ENCODE measurements at regions not wholly inside any gene's neighbourhood (a gene's known extent, or its start where the extent isn't known, plus 50 kb on each side); places are given as distances from the start of the nearest gene placed in this dataset.

DNA sequence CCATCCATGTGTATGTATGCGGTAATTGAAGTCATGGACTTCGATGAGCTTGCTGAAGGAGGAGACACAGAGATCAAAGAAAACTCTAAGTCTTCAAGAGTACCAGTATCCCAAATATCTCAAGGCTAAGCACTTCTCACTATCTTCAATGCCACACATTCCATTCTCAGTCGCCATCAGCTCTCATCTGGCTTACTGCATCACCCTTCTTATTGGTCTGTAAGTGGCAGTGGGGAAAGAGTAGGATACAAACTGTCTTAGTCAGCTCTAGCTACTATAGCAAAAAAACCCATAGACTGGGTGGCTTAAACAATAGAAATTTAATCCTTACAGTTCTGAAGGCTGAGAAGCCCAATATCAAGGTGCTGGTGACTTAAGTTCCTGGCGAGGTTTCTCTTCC lies 218.7 kb downstream of the POSTN start:
- ATAC-seq (no peak), DNase-seq (no peak)
- intact Hi-C loops (cut with DNase I) = no loop called here

DNA sequence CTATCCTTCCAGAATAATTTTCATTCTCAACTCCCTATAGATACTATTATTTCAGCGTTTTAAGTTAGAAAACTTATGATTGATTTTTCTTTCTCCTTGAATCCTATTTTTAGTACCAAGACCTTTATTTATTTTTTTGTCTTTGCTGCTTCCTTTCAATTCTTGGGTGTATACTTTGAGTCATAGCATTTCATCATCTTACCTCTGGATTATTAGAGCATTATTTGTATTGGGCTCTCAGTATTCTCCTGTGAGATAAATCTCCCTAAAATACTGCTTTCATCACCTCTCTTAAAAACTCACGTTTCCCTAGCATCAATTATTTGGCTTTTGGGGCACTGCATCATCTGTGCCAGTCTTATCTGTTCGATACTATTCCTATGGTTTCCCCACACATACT lies 222.8 kb downstream of the POSTN start:
- no peak for ATAC-seq
- DNase-seq = no peak
- intact Hi-C loops (cut with DNase I) = no loop called here

DNA sequence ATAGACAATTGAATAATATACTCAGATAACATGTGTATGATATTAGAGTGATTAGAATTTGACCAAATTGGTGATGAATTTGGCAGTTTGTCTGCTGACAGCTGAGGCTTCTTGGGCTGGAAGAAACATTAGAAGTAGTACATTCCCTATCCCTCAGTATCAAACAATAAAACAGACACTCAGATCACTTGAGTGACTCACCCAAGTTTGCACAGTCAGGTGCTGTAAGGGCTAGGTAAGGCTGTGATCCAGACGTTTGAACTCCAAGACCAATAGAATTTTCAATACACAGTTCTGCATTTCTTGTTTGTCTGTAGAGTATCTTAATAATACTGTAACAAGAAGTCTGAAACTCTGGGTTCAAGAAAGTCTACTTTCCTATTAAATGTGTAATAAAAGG lies 223.5 kb downstream of the POSTN start:
- intact Hi-C loops (cut with DNase I) = no loop called here
- DNase-seq (no peak), ATAC-seq (no peak)

DNA sequence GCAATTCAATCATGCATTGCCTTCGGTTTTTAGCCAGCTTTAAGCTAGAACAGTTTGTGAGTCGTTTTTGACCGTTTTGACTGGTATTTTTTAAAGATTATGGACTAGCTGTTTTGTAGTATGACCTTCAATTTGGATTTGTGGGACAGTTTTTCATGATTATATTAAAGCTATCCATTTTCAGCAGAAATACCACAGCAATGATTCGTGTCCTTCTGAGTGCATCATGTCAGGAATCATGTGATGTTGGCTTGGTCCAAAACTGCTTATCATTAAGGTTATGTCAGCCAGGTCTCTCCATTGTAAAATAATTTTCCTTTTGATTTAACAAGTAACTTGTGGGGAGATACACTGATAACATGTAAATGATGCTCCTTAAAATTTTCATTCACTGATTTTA lies 229.0 kb downstream of the POSTN start:
- ATAC-seq (no peak), DNase-seq (no peak)
- intact Hi-C loops (cut with DNase I) = no loop called here

DNA sequence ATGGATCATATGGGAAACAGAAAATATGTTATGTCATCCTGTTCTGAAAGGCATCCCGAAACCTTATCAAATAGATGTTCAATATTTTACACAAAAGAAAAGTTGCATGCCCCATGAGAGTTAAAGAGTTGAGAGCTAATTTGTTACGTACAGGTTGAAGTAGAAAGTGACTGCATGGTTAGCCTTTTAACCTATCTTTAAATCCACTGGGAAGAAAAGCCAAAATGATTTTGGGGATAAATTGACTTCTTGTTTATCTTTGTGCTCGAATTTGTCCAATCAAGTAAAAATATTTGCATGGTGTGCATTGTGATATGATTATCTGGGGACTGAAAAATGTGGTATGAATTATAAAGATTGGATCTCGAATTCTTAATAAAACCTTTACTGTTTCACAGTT lies 230.1 kb downstream of the POSTN start:
- DNase-seq = no peak
- ATAC-seq = no peak
- intact Hi-C loops (cut with DNase I) = no loop called here

DNA sequence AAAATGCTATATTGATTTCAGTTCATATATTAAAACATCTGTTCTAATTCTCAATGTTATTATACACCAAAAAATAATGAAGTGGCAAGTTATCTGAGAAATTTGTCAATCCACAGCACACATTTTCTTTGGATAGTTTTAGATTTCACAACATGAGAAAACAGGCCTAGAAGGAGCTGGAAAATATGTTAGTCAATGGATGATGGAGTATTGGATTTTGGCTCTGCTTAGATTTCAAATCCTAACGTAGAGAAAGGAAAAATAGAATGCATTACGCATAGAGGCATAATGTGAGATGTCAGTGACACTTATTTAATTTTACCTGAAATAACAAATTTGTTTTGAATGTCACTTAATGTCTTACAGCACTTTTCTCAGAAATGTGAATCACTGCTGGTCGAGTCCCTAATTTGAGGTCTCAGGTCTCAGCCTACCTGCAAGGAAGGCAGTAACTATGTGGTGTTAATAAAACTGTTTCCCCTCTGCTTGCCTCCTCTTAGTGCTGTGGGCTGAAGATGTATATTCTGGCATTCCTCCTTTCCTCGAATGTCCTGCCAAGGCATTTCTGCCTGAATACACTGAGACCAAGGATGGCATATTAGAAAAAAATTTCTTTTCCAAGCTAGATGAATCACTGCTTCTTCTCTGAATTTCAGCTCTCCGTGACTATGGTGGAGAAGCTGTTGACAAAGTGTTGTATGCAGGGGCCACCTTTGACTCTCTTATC lies 232.4 kb downstream of the POSTN start:
- DNase-seq (no peak), ATAC-seq (no peak)
- intact Hi-C loops (cut with DNase I) = no loop called here

DNA sequence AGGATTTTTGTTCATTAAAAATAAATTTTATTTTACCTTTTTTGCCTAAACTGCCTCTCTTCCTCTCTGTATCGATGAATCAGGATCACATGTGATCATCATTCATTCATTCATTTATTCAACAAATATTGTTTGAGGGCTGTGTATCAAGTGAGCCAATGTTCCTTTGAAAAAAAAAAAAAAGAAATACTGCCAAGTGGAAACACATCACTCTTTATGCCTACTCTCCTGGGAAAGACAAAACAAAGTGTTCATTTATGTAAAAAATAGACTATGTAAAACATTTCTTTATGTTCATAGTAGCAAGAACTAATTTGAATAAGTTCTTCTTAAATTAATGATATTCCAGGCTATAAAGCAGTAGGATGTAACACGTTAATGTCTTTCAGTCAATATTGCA lies 233.1 kb downstream of the POSTN start:
- DNase-seq (no peak), ATAC-seq (no peak)
- intact Hi-C loops (cut with DNase I) = no loop called here

DNA sequence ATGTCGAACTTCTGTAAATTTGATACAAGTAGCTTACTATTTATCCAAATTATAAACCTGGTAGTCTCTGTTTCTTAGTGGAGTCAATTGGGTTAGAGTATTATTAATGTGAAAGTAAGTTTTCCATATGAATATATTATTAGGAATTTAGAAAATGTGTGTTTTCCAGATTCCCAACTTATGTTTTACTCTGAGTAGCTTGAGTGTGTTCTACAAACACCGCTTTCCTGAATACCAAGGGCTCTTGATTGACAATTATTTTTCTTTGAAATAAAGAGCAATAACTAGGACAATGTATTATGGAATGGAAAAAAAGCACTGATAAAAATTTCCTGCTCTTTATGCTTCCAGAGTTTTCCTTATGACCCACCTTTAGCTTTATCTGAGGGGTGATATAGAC lies 233.6 kb downstream of the POSTN start:
- no peak for DNase-seq
- intact Hi-C loops (cut with DNase I) = no loop called here
- ATAC-seq = no peak

DNA sequence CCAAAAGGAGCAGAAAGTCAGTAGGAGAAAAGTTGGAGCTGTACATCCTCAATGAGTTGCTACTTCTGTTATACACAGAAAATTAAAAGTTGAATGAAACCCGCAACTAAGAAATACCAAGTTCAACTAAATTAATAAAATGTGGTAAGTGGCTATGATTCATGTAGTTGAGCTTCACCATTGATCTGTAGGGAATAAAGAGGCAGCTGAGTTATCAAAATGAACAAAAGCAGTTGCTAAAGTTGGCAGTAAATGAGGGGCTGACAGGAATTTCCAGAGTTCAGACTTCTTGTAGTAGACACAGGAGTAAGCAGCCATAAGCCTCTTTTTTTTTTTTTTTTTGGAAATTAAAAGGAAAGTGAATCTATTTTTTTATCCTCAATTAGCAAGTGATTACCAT lies 234.6 kb downstream of the POSTN start:
- intact Hi-C loops (cut with DNase I) = no loop called here
- DNase-seq = no peak
- ATAC-seq = peak in 1 of 2 donors; percentile 75

DNA sequence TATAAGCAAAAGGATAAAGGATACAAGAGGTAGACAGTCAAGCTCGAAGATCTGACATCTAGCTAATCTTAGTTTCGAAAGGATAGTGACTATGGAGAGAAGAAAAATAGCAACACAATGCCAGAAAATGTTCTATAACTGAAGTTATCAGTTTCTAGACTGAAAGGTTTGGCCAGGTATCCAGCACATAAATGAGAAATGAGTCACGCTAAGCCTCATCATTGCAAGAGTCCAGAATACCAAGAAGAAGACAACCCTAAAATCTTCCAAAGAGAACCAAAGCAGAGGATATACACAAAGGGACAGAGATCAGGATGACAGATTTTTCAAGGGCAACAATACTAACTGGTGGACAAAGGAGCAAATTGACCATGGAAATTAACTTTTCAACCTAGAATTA lies 237.0 kb downstream of the POSTN start:
- intact Hi-C loops (cut with DNase I) = no loop called here
- ATAC-seq (peak in 1 of 2 donors; percentile 32), DNase-seq (no peak)

DNA sequence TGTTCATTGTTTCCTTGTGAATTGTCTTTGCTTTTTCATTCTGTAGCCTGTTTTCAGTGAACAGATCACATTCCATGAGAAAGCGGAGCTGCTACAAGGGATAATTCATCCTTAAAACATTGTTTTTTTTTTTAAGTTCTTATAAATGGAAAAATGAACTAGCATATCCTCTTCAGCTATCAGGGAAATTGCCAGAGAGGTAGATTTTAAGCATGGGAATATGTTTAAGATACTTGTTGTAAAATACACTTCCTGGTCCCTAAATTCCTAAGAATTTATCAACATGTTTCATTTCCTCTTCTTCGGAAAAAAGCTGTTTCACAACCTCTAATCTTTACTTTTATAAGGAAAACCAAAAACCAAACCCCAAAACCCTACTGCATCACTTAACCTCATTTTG lies 238.0 kb downstream of the POSTN start:
- no peak for DNase-seq
- intact Hi-C loops (cut with DNase I) = no loop called here
- no peak for ATAC-seq

DNA sequence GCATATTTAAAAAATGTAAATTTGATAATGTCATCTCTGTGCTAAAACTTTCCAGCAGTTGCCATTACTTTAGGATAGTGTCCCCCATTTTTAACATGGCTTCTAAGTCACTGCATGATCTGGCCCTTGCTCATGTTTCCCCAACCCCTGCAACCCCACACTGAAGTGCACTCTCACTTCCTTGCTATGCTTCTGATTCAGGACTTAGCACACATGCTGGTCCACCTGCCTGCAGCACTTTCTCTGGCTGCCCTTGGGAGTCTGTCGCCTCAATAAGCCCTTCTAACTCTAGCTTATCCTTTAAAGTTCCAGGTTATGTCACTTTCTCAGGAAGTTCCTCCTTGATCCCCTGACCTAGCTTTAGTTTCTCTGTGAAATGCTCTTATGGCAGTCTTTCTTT lies 241.0 kb downstream of the POSTN start:
- intact Hi-C loops (cut with DNase I) = no loop called here
- ATAC-seq (no peak), DNase-seq (no peak)

DNA sequence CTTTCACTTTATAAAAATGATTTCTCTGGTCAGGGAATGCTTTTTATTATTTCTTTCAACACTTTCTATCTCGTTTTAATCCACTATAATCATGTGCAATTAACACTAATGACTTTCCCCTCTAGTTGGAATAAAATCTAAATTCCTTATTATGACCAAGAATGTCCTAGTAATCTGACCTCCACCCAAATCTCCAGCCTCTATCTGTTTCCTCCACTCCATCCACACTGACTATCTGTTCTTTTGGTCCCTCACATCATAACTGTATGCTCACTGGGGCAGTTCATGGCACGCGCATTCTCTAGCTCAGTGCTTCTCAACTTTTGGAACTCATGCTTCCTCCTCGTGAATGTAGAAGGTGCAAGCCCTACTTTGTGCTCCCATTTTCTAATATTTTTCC lies 244.7 kb downstream of the POSTN start:
- DNase-seq (no peak), ATAC-seq (no peak)
- intact Hi-C loops (cut with DNase I) = no loop called here

DNA sequence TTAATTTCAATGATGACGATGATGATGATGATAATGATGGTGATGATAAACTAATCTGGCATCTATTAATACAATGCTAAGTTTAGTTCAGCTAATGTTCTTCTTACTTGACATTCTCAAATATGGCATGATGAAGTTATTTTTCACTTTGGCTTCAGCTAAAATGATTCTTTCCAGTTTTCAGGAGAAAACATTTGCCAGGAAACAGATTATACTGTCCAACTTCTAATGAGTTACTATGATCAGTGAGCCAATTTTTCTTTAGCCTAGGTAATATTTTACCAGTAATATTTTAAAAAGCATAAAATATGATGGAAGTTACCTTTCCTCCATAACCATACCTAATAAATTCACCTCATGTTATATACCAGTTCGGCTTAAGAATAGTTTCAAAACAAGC lies 245.7 kb upstream of the CSNK1A1L start:
- no peak for ATAC-seq
- intact Hi-C loops (cut with DNase I) = no loop called here

DNA sequence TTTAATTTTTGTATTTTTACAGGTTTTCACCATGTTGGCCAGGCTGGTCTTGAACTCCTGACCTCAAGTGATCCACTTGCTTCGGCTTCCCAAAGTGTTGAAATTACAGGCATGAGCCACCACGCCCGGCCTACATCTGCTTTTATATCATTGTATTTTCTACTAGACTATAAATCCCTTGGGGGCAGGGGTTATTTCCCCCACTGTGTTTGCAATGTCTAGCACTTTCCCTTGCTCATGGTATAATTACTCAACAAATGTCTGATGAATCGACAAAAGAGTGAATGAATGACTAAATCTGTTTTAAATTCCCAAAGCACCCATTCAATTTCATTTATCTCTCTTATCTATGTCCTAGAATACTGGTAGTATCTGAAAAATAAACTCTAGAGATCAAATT lies 244.5 kb upstream of the CSNK1A1L start:
- DNase-seq = no peak

More for the DNA sequence above, 245.7 kb upstream of the CSNK1A1L start:
- no peak for DNase-seq

DNA sequence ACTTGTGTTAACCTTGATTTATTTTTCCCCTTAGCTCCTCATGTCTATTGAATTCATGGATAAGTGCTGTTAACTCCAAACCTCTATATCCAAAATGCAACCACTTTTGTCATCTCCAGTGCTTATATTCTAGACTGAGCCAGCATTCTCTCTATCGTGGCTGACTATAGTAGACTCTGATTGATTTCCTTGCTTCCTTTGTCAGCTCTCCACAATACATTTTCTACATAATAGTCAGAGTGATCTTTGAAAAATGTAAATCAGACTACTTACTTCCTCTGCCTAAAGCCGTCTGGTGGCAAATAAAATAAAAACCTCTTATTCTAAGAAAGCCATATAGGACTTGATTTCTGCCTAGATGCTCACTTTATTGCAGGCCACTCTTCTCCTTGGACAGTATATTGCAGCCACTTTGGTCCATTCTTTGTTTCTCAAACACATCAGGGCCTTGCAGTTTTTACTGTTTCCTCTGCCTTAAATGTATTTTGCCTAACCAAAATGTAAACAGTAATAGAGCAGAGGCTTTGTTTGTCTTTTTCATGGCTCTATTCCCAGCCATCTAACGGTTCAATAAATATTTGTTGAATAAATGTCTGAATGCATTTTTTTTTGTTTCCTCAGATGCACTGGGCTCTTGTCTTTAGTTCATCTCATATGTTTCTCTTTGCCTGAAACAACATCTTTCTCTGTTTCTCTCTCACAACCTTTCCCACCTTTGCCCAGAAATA lies 243.6 kb upstream of the CSNK1A1L start:
- intact Hi-C loops (cut with DNase I) = no loop called here
- no peak for ATAC-seq

More for the DNA sequence above, 244.5 kb upstream of the CSNK1A1L start:
- peak in 1 of 2 donors; percentile 90 for ATAC-seq
- intact Hi-C loops (cut with DNase I) = no loop called here

DNA sequence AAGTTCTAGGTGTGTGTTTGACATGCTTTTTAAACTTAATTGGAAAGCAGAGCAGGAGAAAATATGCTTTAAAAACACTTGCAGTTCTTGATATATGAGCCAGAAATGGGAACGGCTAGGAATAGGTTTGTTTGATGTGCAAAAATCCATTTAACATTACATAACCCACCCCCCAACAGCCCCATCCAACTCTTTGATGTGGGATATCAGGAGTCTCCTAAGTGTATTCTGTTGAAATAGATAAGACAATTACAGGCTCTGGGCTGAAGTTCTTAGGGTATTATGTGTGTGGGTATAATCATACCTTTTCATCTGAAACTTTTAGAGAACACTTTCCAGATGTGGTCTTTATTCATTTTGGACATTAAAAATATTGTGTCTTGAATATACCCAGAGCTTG lies 240.4 kb upstream of the CSNK1A1L start:
- DNase-seq = no peak
- intact Hi-C loops (cut with DNase I) = no loop called here
- ATAC-seq = no peak

More for the DNA sequence above, 243.6 kb upstream of the CSNK1A1L start:
- DNase-seq = no peak

DNA sequence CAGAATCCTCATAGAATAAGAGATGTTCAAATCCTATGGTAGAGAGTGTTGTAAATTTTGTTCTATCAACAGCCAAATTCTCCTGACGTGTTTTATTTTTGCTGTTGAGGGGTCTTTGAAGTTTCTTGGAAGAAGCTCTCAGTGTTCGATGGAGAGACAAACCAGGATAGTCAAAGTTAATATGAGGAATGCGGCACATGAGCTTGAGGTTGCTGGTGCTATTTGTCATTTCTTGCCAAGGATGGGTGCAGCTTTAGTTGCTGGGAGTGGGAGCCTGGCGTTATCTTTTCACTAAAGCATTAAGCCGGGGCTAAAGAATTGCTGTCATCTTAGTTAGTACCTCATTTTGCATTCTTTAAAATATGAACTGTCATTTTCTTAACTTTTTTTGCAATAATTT lies 239.9 kb upstream of the CSNK1A1L start:
- DNase-seq (no peak), ATAC-seq (no peak)
- intact Hi-C loops (cut with DNase I) = no loop called here

DNA sequence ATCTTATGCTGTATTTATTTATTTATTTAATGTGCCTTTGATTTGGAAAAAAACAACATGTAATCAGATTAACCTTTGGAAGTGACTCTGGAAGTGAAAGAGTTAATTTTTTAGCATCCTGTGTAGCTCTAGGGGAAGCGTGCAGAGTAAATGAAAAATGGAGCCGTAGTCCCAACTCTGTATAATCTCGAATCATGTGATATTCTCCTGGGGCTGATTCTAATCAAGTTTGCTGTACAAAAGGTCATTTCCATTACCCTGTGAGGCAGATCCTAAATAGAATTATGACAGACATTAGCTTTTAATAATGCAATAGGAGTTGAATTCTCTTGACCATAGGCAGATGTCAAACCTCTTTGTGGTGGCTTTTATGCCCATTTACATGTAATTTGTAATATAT lies 238.6 kb upstream of the CSNK1A1L start:
- DNase-seq = no peak
- intact Hi-C loops (cut with DNase I) = no loop called here
- no peak for ATAC-seq

DNA sequence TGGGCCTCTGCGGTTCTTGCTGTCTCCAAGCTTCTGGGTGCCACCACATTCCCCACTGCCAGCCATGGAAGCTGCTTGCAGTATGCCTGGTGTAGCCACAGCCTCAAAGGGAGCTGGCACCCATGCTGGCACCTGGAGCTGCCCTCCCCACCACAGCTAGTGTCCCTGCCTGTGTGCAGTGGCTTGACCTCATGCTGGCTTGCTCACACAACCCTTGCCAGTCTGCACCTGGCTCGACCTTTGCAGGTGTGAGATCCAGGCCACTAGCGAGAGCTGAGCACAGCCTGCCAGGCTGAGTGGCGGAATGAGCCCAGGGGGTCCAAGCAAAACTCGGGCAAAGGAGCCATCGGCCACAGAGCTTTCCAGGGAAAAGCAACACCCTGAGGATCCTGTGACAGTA lies 236.7 kb upstream of the CSNK1A1L start:
- ATAC-seq (no peak), DNase-seq (no peak)
- intact Hi-C loops (cut with DNase I) = no loop called here

Measured in left cardiac atrium (tissue), 4 donors.